Epithelial cell of esophagus (primary cell): ENCODE measurements at regions not wholly inside any gene's neighbourhood (a gene's known extent, or its start where the extent isn't known, plus 50 kb on each side); places are given as distances from the start of the nearest gene placed in this dataset.

Experiments used
- DNase-seq: peaks from one replicate; pipeline ENCODE4 v3.0.0; 2010; ENCODE audit warnings: low read depth
- H3K4me3 ChIP-seq: 2 replicates; pipeline ENCODE4 v1.5.1; 2011; ENCODE audit warnings: mild to moderate bottlenecking, low read length, control low read depth
- CTCF ChIP-seq: IDR thresholded peaks from 2 replicates; pipeline ENCODE4 v1.5.1; 2011; ENCODE audit warnings: low read depth, mild to moderate bottlenecking, low read length, control low read depth, inconsistent platforms; ENCODE audit not compliant: insufficient read depth; ENCODE audit errors: missing control alignments

GRCh38 chr13:34886121-34886875 lies 55.8 kb upstream of the NBEA start:
- no peak for DNase-seq
- no peak overlapping the region for H3K4me3 ChIP-seq
- no peak for TF ChIP-seq CTCF

DNA sequence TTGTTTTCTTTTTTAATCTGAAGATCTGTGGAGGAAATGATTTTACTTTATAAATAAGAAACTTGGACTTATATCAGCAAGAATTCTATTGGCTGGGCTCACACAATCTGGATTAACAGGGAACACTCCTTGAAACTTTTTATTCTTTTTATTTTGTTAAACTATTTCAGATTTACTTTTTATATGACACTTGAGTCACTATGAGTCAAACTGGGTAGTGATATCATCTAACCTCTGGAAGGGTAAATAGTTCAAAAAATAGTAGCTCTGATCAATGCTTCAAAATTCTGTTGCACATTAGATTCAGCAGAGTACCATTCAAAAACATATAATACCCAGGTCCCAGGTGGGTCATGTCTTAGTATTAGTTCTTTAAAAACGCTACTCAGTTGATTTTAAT lies 55.1 kb upstream of the NBEA start:
- DNase-seq: peak; percentile 9
- H3K4me3 ChIP-seq: no peak overlapping the region
- TF ChIP-seq CTCF: no peak
